ENCODE measurements at regions not wholly inside any gene's neighbourhood (a gene's known extent, or its start where the extent isn't known, plus 50 kb on each side); places are given as distances from the start of the nearest gene placed in this dataset.

GRCh38 chr3:18715208-18715607 is 290.1 kb upstream of the SATB1 start:
- TF ChIP-seq CTCF (IDR thresholded peaks at IDR 0.05) (no peak), POLR2A (IDR thresholded peaks at IDR 0.05) (no peak)

Measured in ovary (tissue), 3 donors.